ENCODE measurements at regions not wholly inside any gene's neighbourhood (a gene's known extent, or its start where the extent isn't known, plus 50 kb on each side); places are given as distances from the start of the nearest gene placed in this dataset.

DNA sequence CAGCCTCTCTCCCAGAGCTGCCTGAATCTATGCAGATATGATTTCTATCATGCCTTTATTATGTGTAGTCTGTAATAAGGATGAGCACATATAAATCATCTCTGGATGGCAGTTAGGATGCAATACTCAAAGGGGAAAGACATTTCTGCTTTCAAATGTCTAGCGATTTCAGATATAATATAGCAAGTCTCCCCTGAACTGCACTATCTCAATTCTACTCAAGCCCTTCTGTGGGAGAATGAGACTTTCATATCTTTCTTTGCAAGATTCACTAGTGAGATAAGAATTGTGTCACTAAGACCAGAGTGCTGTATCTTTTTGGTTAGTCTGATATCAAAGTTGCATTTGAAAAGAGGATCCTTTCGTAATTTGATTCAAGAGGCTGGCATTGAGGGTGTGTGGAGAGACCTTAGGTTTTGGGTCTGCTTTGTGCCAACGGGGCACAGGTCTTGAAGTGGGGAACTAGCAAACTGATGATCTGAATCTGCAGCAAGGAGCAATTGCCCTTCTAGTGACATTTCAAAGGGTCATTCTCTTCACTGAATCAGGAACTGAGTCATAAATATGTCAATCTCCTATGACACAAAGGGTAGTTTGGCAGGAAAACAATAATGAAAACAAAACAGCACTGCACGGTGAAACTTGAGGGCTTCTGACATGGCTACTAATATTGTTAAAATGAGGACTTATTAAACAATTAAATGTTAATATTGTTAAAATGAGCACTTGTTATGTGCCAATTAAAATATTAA is 305.5 kb upstream of the CLINT1 start:
- H3K27me3 ChIP-seq (ENCODE audit: control insufficient read depth, extremely low read depth, insufficient read depth, low read length): no peaks in the 10 kb centered on the region
- dilution Hi-C loops (cut with MboI; ENCODE audit: extremely low pct_ligation_motif_present, low sequenced_read_pairs): no loop called here

DNA sequence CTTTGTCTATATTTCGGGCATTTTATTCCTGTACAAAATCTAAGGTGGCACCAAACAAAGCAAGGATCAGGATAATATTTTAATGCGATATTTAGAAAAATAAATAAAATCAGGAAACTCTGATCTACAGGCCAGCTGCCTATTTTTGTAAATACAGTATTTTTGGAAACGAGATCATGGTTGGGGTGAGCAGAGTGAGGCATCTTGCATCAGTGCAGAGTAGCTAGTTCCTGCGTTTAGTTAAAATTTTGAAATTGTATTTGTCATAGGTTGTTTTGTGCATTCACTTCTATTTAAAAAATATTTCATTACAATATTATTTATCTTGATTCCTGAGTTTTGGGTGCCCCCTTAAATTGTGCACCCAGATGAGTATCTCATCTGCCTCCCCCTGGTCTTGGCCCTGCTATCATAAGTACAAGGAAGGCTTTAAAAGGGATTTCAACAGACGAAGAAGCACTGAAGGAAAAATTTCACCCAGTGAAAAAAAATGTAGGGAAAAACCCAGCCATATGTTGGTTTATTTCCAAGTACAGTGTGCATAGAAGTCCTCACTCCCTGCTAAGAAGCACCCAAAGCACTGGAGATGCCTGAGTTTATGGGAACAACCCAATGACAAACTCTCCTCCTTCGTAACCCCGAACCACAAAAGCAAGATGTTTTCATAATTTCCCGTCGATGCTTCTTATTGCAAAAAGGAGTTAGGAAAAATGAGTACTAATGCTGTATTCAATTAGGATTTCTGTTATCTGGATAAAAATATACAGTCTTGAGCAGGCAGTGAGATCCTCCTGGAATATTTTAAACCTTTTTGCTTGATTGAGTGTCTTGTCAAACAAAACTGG is 304.7 kb upstream of the CLINT1 start:
- dilution Hi-C loops (cut with MboI; ENCODE audit: extremely low pct_ligation_motif_present, low sequenced_read_pairs): no loop called here
- no peak overlapping the region for H3K9ac ChIP-seq (ENCODE audit: control insufficient read depth, extremely low read depth, insufficient read depth, low read length)
- no peak for FAIRE-seq
- H3K9me1 ChIP-seq (ENCODE audit: control insufficient read depth, extremely low read depth, insufficient read depth, low read length): no peaks in the 10 kb centered on the region
- no peaks in the 10 kb centered on the region for H3K4me1 ChIP-seq (ENCODE audit: control insufficient read depth, extremely low read depth, insufficient read depth, low read length)
- H3K27ac ChIP-seq (ENCODE audit: control insufficient read depth, insufficient read depth, low read length): no peak overlapping the region
- H2AFZ ChIP-seq (ENCODE audit: control insufficient read depth, low read length): no peak overlapping the region
- no peaks in the 10 kb centered on the region for H3K27me3 ChIP-seq (ENCODE audit: control insufficient read depth, extremely low read depth, insufficient read depth, low read length)
- no peak overlapping the region for H3K4me3 ChIP-seq (ENCODE audit: control insufficient read depth in 2 of 3, extremely low read depth in 1 of 3, insufficient read depth in 2 of 3, low read depth in 1 of 3, low read length in 3 of 3)
- H3K9me3 ChIP-seq (ENCODE audit: control insufficient read depth, low read depth, low read length): no peaks in the 10 kb centered on the region
- no peaks in the 10 kb centered on the region for H3K36me3 ChIP-seq (ENCODE audit: control insufficient read depth in 2 of 2, extremely low read depth in 1 of 2, insufficient read depth in 2 of 2, low read length in 2 of 2)
- H3K4me2 ChIP-seq (ENCODE audit: control insufficient read depth, extremely low read depth, insufficient read depth, low read depth, low read length): no peak overlapping the region
- no peaks in the 10 kb centered on the region for H3K79me2 ChIP-seq (ENCODE audit: control insufficient read depth, insufficient read depth, low read length)
- TF ChIP-seq EZH2 (IDR thresholded peaks at IDR 0.05; ENCODE audit: low read length): no peak
- DNase-seq (ENCODE audit: low read depth, low spot score): no peak
- no peaks in the 10 kb centered on the region for H4K20me1 ChIP-seq (ENCODE audit: control insufficient read depth, extremely low read depth, insufficient read depth, low read length)

More for the DNA sequence above, 305.5 kb upstream of the CLINT1 start:
- Histone ChIP-seq H3K9me3 (ENCODE audit: control insufficient read depth, low read depth, low read length) (no peaks in the 10 kb centered on the region), H3K79me2 (ENCODE audit: control insufficient read depth, insufficient read depth, low read length) (no peaks in the 10 kb centered on the region), H3K9ac (ENCODE audit: control insufficient read depth, extremely low read depth, insufficient read depth, low read length) (no peak overlapping the region), H3K4me1 (ENCODE audit: control insufficient read depth, extremely low read depth, insufficient read depth, low read length) (no peaks in the 10 kb centered on the region), H4K20me1 (ENCODE audit: control insufficient read depth, extremely low read depth, insufficient read depth, low read length) (no peaks in the 10 kb centered on the region), H3K36me3 (ENCODE audit: control insufficient read depth in 2 of 2, extremely low read depth in 1 of 2, insufficient read depth in 2 of 2, low read length in 2 of 2) (no peaks in the 10 kb centered on the region), H2AFZ (ENCODE audit: control insufficient read depth, low read length) (no peak overlapping the region), H3K4me2 (ENCODE audit: control insufficient read depth, extremely low read depth, insufficient read depth, low read depth, low read length) (no peak overlapping the region), H3K27ac (ENCODE audit: control insufficient read depth, insufficient read depth, low read length) (no peak overlapping the region), H3K9me1 (ENCODE audit: control insufficient read depth, extremely low read depth, insufficient read depth, low read length) (no peaks in the 10 kb centered on the region), H3K4me3 (ENCODE audit: control insufficient read depth in 2 of 3, extremely low read depth in 1 of 3, insufficient read depth in 2 of 3, low read depth in 1 of 3, low read length in 3 of 3) (no peak overlapping the region)
- DNase-seq (ENCODE audit: low read depth, low spot score) (no peak), FAIRE-seq (no peak)
- TF ChIP-seq, protein P1, sequence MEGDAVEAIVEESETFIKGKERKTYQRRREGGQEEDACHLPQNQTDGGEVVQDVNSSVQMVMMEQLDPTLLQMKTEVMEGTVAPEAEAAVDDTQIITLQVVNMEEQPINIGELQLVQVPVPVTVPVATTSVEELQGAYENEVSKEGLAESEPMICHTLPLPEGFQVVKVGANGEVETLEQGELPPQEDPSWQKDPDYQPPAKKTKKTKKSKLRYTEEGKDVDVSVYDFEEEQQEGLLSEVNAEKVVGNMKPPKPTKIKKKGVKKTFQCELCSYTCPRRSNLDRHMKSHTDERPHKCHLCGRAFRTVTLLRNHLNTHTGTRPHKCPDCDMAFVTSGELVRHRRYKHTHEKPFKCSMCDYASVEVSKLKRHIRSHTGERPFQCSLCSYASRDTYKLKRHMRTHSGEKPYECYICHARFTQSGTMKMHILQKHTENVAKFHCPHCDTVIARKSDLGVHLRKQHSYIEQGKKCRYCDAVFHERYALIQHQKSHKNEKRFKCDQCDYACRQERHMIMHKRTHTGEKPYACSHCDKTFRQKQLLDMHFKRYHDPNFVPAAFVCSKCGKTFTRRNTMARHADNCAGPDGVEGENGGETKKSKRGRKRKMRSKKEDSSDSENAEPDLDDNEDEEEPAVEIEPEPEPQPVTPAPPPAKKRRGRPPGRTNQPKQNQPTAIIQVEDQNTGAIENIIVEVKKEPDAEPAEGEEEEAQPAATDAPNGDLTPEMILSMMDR (optimal IDR thresholded peaks at IDR 0.05 in 1 of 3, IDR thresholded peaks at IDR 0.05 in 1 of 3, conservative IDR thresholded peaks at IDR 0.05 in 1 of 3; ENCODE audit: extremely low read depth in 1 of 3, insufficient read depth in 2 of 3, low read length in 3 of 3): no peak
- TF ChIP-seq EZH2 (IDR thresholded peaks at IDR 0.05; ENCODE audit: low read length): no peak

Data from keratinocyte (primary cell).